HG02885 (cell line): ENCODE measurements at regions not wholly inside any gene's neighbourhood (a gene's known extent, or its start where the extent isn't known, plus 50 kb on each side); places are given as distances from the start of the nearest gene placed in this dataset.

Experiments
- ATAC-seq: cut with Tn5 transposase; IDR thresholded peaks from one replicate; pipeline ENCODE4 v1.9.1; 2021; ENCODE audit warnings: mild to moderate bottlenecking; ENCODE audit not compliant: unreplicated experiment, poor library complexity

GRCh38 chr1:4033713-4034112 is 133.6 kb upstream of the C1orf174 start:
- ATAC-seq: no peak

- ATAC-seq: no peak
These were observed 134.3 kb upstream of the C1orf174 start for GRCh38 chr1:4034318-4034887.

- ATAC-seq: no peak
These were observed 144.9 kb upstream of the C1orf174 start for GRCh38 chr1:4044967-4045366.

- no peak for ATAC-seq
These were observed 145.4 kb upstream of the C1orf174 start for GRCh38 chr1:4045397-4046010.

DNA sequence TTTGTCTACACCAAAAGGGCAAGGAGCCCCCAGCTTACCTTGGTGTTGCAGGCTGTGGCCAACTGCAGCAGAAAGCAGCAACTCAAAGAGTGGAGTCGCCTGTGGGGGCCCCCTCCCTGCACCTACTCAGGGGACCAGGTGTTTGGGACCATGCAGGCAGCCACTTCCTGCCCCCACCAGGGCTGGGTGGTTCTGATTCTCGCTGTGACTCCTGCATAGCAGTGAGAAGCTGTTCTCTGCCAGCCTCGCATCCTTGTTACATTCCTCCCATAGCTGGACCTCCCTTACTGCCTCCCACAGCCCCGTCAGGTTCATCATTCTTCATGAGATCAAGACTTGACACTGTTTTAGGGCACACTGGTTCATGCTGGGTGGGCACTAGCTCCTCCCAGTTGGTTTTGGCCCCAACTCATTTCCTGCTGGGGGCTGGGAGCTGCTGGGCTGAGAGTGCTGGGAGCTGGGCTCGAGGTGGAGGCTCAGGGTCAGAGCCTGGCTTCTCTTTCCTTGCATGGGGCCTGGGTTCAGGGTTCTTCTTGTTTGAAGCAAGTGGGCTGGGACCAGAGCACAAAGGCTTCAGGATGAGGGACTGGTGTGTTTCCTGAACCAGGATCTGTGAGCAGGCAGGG is 146.9 kb upstream of the C1orf174 start:
- ATAC-seq: no peak

GRCh38 chr1:4047666-4048065 is 147.6 kb upstream of the C1orf174 start:
- ATAC-seq: no peak

DNA sequence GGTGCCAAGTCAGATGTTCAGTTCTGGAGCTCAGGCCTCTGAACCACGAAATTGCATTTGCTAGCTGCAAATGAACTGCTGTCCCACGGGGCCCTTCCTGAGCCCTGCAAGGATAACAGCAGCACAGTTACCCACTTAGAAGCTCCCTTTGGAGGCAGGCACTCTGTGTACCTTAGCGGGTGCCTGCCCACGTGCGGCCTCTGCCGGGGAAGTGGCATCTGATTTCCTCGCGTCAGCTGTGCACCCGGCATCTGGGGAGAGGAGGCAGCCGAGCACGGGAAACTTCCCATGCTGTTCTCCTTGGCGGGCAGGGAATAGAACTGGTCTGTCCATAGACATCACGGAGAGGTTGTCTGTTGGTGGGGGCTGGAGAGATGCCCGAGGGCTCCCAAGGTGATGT is 148.0 kb upstream of the C1orf174 start:
- no peak for ATAC-seq

GRCh38 chr1:4048921-4049320 is 148.8 kb upstream of the C1orf174 start:
- no peak for ATAC-seq

DNA sequence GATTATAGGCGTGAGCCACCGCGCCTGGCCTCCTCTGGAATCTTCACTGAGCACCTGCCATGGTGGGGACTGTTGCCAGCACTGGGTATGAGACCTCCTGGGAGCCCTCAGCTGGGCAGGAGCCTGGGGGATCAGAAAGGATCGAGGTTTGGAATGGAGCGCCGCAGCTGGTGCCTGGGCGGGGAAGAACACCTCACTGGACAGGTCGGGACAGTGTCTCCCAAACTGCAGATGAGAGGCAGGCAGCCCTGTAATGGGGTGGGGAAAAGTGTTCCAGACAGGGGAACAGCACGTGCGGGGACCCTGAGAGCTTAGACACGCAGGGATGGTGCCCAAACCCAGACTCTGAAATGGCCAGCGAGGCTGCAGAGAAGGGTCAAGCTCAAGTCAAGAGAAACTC is 150.9 kb upstream of the C1orf174 start:
- ATAC-seq: no peak

DNA sequence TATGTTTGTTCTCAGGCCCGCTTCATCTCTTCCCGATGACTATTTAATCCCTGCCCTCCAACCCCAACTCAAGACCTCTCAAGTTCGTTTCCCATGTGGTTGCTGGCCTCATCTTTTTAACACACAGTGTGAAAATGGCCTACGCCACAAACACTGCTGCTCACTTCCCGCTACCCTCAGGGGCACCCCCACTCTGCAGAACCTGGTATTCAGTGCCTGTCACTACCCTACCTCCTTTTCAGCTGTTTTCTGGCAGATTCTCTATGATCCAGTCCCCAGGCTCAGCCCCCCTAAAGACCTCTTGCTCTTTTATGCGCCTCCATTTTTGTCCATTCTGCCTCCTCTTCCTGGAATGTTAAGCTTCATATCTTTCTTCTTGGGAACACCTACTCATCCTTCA is 152.6 kb upstream of the C1orf174 start:
- no peak for ATAC-seq

DNA sequence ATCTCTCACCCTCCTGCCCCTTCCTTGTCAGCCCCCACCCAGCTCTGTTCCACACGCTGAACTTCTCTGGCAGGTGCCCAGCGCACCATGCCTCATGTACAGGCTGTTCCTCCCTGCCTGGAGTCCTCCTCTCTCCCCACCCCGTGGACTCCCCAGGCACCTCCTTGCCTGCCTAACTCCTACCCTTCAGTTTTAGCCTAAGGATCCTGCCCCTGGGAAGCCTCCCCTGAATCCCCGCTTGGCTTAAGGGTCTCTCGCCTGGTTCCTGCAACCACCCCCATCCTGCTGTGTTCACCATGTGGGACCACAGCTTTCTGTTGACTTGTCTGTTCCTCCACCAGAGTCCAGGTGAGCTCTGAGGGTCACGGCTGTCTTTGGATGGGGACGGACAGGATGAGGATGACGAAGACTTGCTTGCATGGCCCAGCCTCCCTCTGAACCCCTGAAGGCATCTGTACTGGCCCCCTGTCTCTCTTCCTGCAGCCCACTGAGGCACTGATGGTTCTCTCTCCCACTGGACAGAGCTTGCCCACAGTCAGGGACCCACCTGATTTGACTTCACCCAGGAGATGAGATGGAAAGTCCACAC is 153.2 kb upstream of the C1orf174 start:
- ATAC-seq: no peak

GRCh38 chr1:4053774-4054173 is 153.7 kb upstream of the C1orf174 start:
- no peak for ATAC-seq

DNA sequence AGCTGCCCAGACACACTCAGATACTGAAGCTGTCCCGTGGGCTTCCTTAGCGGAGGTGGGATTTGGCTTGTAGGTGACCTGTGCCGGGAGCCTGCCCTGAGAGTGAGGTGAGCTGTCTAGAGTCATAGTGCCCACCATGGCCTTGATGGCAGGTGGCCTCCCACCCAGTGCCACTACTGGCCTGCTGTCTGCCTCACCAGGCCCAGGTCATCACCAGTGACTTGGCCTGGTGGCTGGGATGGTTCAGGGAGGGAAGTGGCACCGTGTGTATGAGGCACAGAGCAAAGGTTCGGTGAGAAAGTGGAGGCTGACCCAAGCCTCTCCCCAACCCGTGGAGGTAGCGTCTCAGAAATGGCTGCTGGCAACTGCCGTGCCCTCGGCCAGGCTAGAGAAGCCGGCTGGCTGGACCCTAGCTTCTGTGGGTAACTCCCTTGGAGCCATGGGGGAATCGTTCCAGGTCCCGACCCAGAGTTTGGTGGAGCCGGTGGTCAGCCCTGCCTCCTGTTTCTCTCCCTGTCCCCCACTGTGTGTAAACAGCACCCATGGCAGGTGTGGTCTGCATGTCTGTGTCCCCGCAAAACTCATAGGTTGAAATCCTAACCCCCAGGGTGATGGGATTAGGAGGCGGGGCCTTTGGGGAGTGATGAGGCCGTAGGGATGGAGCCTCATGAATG is 155.4 kb upstream of the C1orf174 start:
- no peak for ATAC-seq

- no peak for ATAC-seq
These were observed 156.3 kb upstream of the C1orf174 start for GRCh38 chr1:4056422-4056821.

GRCh38 chr1:4056989-4057388 is 156.9 kb upstream of the C1orf174 start:
- no peak for ATAC-seq

- ATAC-seq: no peak
These were observed 157.5 kb upstream of the C1orf174 start for GRCh38 chr1:4057603-4058002.

GRCh38 chr1:4058122-4058521 is 158.1 kb upstream of the C1orf174 start:
- ATAC-seq: no peak

- no peak for ATAC-seq
These were observed 158.6 kb upstream of the C1orf174 start for GRCh38 chr1:4058706-4059105.

DNA sequence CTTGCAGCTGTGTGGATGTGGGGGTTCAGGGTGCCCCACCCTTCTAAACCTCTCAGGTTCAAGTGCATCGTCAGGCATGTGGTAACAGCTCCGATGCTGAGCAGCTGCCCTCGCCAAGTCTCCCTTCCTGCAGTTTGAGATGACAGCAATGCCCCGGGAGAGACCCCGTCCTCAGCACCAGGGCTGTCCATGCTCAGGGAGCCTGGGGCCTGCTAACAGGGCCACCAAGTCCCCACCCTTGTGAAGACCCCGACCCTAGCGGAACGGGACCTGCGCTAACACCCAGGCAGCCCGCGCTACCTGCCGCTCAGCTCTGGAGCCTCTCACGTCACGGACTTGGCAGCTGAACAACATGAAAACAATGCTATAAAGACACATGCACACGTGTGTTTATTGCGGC is 159.2 kb upstream of the C1orf174 start:
- ATAC-seq: no peak

- ATAC-seq: no peak
These were observed 160.8 kb upstream of the C1orf174 start for GRCh38 chr1:4060850-4061249.

- ATAC-seq: no peak
These were observed 161.5 kb upstream of the C1orf174 start for GRCh38 chr1:4061521-4062031.
